Neural progenitor cell (in vitro differentiated cells): ENCODE measurements at regions not wholly inside any gene's neighbourhood (a gene's known extent, or its start where the extent isn't known, plus 50 kb on each side); places are given as distances from the start of the nearest gene placed in this dataset.

Experiments used
- DNase-seq: peaks from one replicate; pipeline ENCODE4 v3.0.0-alpha.2; 2016; ENCODE audit warnings: low spot score
- H2AFZ ChIP-seq: fragments of 200-600 bp; sonication (generic); replicated peaks from 2 replicates; pipeline ENCODE4 v1.6.1; 2016; ENCODE audit warnings: antibody characterized with exemption
- H3F3A ChIP-seq: fragments of 200-600 bp; sonication (generic); 2 replicates; pipeline ENCODE4 v1.6.1; 2016; ENCODE audit warnings: antibody characterized with exemption, low read depth
- H3K27ac ChIP-seq: fragments of 200-600 bp; sonication (generic); 2 replicates; pipeline ENCODE4 v1.5.1; 2016; ENCODE audit warnings: mild to moderate bottlenecking
- H3K27me3 ChIP-seq: fragments of 200-600 bp; sonication (generic); 2 replicates; pipeline ENCODE4 v1.6.1; 2016; ENCODE audit warnings: mild to moderate bottlenecking, moderate library complexity
- H3K36me3 ChIP-seq: fragments of 200-600 bp; sonication (generic); 2 replicates; pipeline ENCODE4 v1.5.1; 2016
- H3K4me1 ChIP-seq: fragments of 200-600 bp; sonication (generic); 2 replicates; pipeline ENCODE4 v1.6.1; 2016; ENCODE audit warnings: mixed run types
- H3K4me2 ChIP-seq: fragments of 200-600 bp; sonication (generic); 2 replicates; pipeline ENCODE4 v1.6.1; 2016
- H3K4me3 ChIP-seq: fragments of 200-600 bp; sonication (generic); 2 replicates; pipeline ENCODE4 v1.5.1; 2016
- H3K79me2 ChIP-seq: fragments of 200-600 bp; sonication (generic); 2 replicates; pipeline ENCODE4 v1.6.1; 2016; ENCODE audit warnings: low read depth
- H3K9ac ChIP-seq: fragments of 200-600 bp; sonication (generic); 2 replicates; pipeline ENCODE4 v1.6.1; 2016
- H3K9me3 ChIP-seq: fragments of 200-600 bp; sonication (generic); 2 replicates; pipeline ENCODE4 v1.5.1; 2016; ENCODE audit warnings: low read depth
- H4K20me1 ChIP-seq: fragments of 200-600 bp; sonication (generic); 2 replicates; pipeline ENCODE4 v1.6.1; 2016; ENCODE audit warnings: low read depth
- H3K27ac Mint-ChIP-seq: 3 replicates; pipeline ENCODE4 v1.8.0; 2021; ENCODE audit warnings: mixed read lengths
- H3K27me3 Mint-ChIP-seq: 2 replicates; pipeline ENCODE4 v1.8.0; 2022; ENCODE audit warnings: low read depth, mild to moderate bottlenecking, inconsistent platforms, moderate library complexity, mixed read lengths; ENCODE audit not compliant: insufficient read depth
- H3K36me3 Mint-ChIP-seq: 3 replicates; pipeline ENCODE4 v1.8.0; 2021; ENCODE audit warnings: mixed read lengths
- H3K4me1 Mint-ChIP-seq: 3 replicates; pipeline ENCODE4 v1.8.0; 2021; ENCODE audit warnings: mixed read lengths
- H3K4me3 Mint-ChIP-seq: 3 replicates; pipeline ENCODE4 v1.8.0; 2021; ENCODE audit warnings: mild to moderate bottlenecking, moderate library complexity, mixed read lengths
- H3K9me3 Mint-ChIP-seq: 3 replicates; pipeline ENCODE4 v1.8.0; 2020; ENCODE audit warnings: mixed read lengths
- CTCF ChIP-seq: fragments of 200-600 bp; sonication (generic); IDR thresholded peaks from 2 replicates; pipeline ENCODE4 v1.5.1; 2017; ENCODE audit warnings: antibody characterized with exemption, mild to moderate bottlenecking
- EZH2 ChIP-seq: fragments of 200-600 bp; sonication (generic); IDR thresholded peaks from 2 replicates; pipeline ENCODE4 v1.6.1; 2017; ENCODE audit warnings: antibody characterized with exemption, mild to moderate bottlenecking, moderate library complexity
- EZH2phosphoT487 ChIP-seq: fragments of 200-600 bp; sonication (generic); IDR thresholded peaks from 2 replicates; pipeline ENCODE4 v1.6.1; 2017; ENCODE audit warnings: antibody characterized with exemption

GRCh38 chr21:19122356-19122755 lies 718.8 kb upstream of the TMPRSS15 start:
- Histone ChIP-seq H3K79me2 (no peaks in the 10 kb centered on the region), H4K20me1 (no peaks in the 10 kb centered on the region), H3K4me1 (no peaks in the 10 kb centered on the region), H3K9me3 (no peaks in the 10 kb centered on the region), H3K9ac (no peak overlapping the region), H3K27ac (no peak overlapping the region), H3K27me3 (no peaks in the 10 kb centered on the region), H3K4me3 (no peak overlapping the region), H3F3A (no peaks in the 10 kb centered on the region), H3K36me3 (peaks cover 2% of the 10 kb centered on the region), H2AFZ (no peak overlapping the region), H3K4me2 (no peak overlapping the region)
- H3K36me3 Mint-ChIP-seq: no peaks in the 10 kb centered on the region
- no peak overlapping the region for H3K4me3 Mint-ChIP-seq
- peaks cover 2% of the 10 kb centered on the region for H3K27me3 Mint-ChIP-seq
- H3K9me3 Mint-ChIP-seq: no peaks in the 10 kb centered on the region
- peaks cover 12% of the 10 kb centered on the region for H3K4me1 Mint-ChIP-seq
- DNase-seq: no peak
- H3K27ac Mint-ChIP-seq: no peak overlapping the region
- TF ChIP-seq CTCF (no peak), EZH2phosphoT487 (no peak), EZH2 (no peak)

GRCh38 chr21:19123053-19123452 lies 719.5 kb upstream of the TMPRSS15 start:
- H3F3A ChIP-seq: no peaks in the 10 kb centered on the region
- H3K4me2 ChIP-seq: no peak overlapping the region
- TF ChIP-seq EZH2phosphoT487 (no peak), EZH2 (no peak), CTCF (no peak)
- H3K36me3 ChIP-seq: no peaks in the 10 kb centered on the region
- Mint-ChIP-seq H3K4me1 (peaks cover 12% of the 10 kb centered on the region), H3K27ac (no peak overlapping the region), H3K4me3 (no peak overlapping the region), H3K9me3 (no peaks in the 10 kb centered on the region), H3K27me3 (peaks cover 2% of the 10 kb centered on the region), H3K36me3 (no peaks in the 10 kb centered on the region)
- no peak overlapping the region for H3K27ac ChIP-seq
- no peak overlapping the region for H3K9ac ChIP-seq
- H3K4me1 ChIP-seq: no peaks in the 10 kb centered on the region
- no peak for DNase-seq
- H3K27me3 ChIP-seq: no peaks in the 10 kb centered on the region
- H3K4me3 ChIP-seq: no peak overlapping the region
- no peaks in the 10 kb centered on the region for H3K79me2 ChIP-seq
- H4K20me1 ChIP-seq: no peaks in the 10 kb centered on the region
- no peaks in the 10 kb centered on the region for H3K9me3 ChIP-seq
- H2AFZ ChIP-seq: no peak overlapping the region

- Histone ChIP-seq H3K79me2 (no peaks in the 10 kb centered on the region), H3K4me3 (no peak overlapping the region), H3K4me1 (no peaks in the 10 kb centered on the region), H2AFZ (no peak overlapping the region), H3K4me2 (no peak overlapping the region), H3K27me3 (no peaks in the 10 kb centered on the region), H3K27ac (no peak overlapping the region), H4K20me1 (no peaks in the 10 kb centered on the region), H3K9ac (no peak overlapping the region), H3K36me3 (no peaks in the 10 kb centered on the region), H3K9me3 (no peaks in the 10 kb centered on the region), H3F3A (no peaks in the 10 kb centered on the region)
- H3K27me3 Mint-ChIP-seq: peaks cover 2% of the 10 kb centered on the region
- H3K27ac Mint-ChIP-seq: no peak overlapping the region
- peaks cover 12% of the 10 kb centered on the region for H3K4me1 Mint-ChIP-seq
- no peak overlapping the region for H3K4me3 Mint-ChIP-seq
- no peaks in the 10 kb centered on the region for H3K9me3 Mint-ChIP-seq
- TF ChIP-seq EZH2phosphoT487 (no peak), CTCF (no peak), EZH2 (no peak)
- H3K36me3 Mint-ChIP-seq: no peaks in the 10 kb centered on the region
- no peak for DNase-seq
These were observed 719.9 kb upstream of the TMPRSS15 start for GRCh38 chr21:19123525-19123924.

- no peaks in the 10 kb centered on the region for H3K9me3 Mint-ChIP-seq
- Histone ChIP-seq H4K20me1 (no peaks in the 10 kb centered on the region), H3F3A (no peaks in the 10 kb centered on the region), H3K4me3 (no peak overlapping the region), H2AFZ (no peak overlapping the region), H3K9ac (no peak overlapping the region), H3K27me3 (no peaks in the 10 kb centered on the region), H3K27ac (no peak overlapping the region), H3K9me3 (no peaks in the 10 kb centered on the region), H3K4me1 (no peaks in the 10 kb centered on the region), H3K4me2 (no peak overlapping the region), H3K79me2 (no peaks in the 10 kb centered on the region), H3K36me3 (no peaks in the 10 kb centered on the region)
- no peak overlapping the region for H3K27ac Mint-ChIP-seq
- peaks cover 2% of the 10 kb centered on the region for H3K27me3 Mint-ChIP-seq
- H3K4me1 Mint-ChIP-seq: peaks cover 12% of the 10 kb centered on the region
- no peaks in the 10 kb centered on the region for H3K36me3 Mint-ChIP-seq
- TF ChIP-seq CTCF: no peak
- no peak for TF ChIP-seq EZH2phosphoT487
- no peak for TF ChIP-seq EZH2
- H3K4me3 Mint-ChIP-seq: no peak overlapping the region
- no peak for DNase-seq
These were observed 721.1 kb upstream of the TMPRSS15 start for GRCh38 chr21:19124691-19125090.
